Hippocampal formation (tissue), 2 donors: ENCODE measurements at regions not wholly inside any gene's neighbourhood (a gene's known extent, or its start where the extent isn't known, plus 50 kb on each side); places are given as distances from the start of the nearest gene placed in this dataset.

Experiments
- DNase-seq, 2 donors: peaks; one replicate each; lab custom pipeline; 2025; lab: John Stamatoyannopoulos, UW

GRCh38 chr22:49079743-49080500, 747.8 kb downstream of the BRD1 start:
- no peak for DNase-seq

- no peak for DNase-seq
Measured at GRCh38 chr22:49079027-49079725, 748.5 kb downstream of the BRD1 start.

- no peak for DNase-seq
Measured at GRCh38 chr22:49078076-49078710, 749.5 kb downstream of the BRD1 start.

GRCh38 chr22:49077586-49077985, 750.1 kb downstream of the BRD1 start:
- DNase-seq, result no peak

- no peak for DNase-seq
Measured at GRCh38 chr22:49077036-49077393, 750.7 kb downstream of the BRD1 start.

- DNase-seq, result no peak
Measured at GRCh38 chr22:49076300-49077035, 751.2 kb downstream of the BRD1 start.

GRCh38 chr22:49075150-49075549, 752.5 kb downstream of the BRD1 start:
- DNase-seq, result no peak

- DNase-seq, result no peak
Measured at GRCh38 chr22:49073873-49074417, 753.7 kb downstream of the BRD1 start.

- no peak for DNase-seq
Measured at GRCh38 chr22:49072996-49073645, 754.6 kb downstream of the BRD1 start.

- no peak for DNase-seq
Measured at GRCh38 chr22:49070501-49070900, 757.2 kb downstream of the BRD1 start.

GRCh38 chr22:49068861-49069500, 758.7 kb downstream of the BRD1 start:
- DNase-seq, result no peak

GRCh38 chr22:49067504-49067903, 760.2 kb downstream of the BRD1 start:
- DNase-seq, result no peak

- no peak for DNase-seq
Measured at GRCh38 chr22:49066619-49067018, 761.1 kb downstream of the BRD1 start.

GRCh38 chr22:49064836-49065235, 762.8 kb downstream of the BRD1 start:
- DNase-seq, result no peak

GRCh38 chr22:49063545-49063890, 764.2 kb downstream of the BRD1 start:
- no peak for DNase-seq

GRCh38 chr22:49062802-49063544, 764.7 kb downstream of the BRD1 start:
- no peak for DNase-seq

- DNase-seq, result no peak
Measured at GRCh38 chr22:49062155-49062801, 765.4 kb downstream of the BRD1 start.

- DNase-seq, result no peak
Measured at GRCh38 chr22:49057910-49058309, 769.8 kb downstream of the BRD1 start.

- no peak for DNase-seq
Measured at GRCh38 chr22:49056301-49056700, 771.4 kb downstream of the BRD1 start.

GRCh38 chr22:49055406-49055805, 772.3 kb downstream of the BRD1 start:
- DNase-seq, result no peak
